Ascending aorta (tissue), 2 donors: ENCODE measurements at regions not wholly inside any gene's neighbourhood (a gene's known extent, or its start where the extent isn't known, plus 50 kb on each side); places are given as distances from the start of the nearest gene placed in this dataset.

Source experiments
- DNase-seq, 2 donors: peaks; one replicate each; pipeline ENCODE4 v3.0.0-alpha.2; 2019; ENCODE audit warnings: low spot score in 2 of 2
- H3K27ac ChIP-seq, 2 donors: fragments of 200-600 bp; sonication (generic); one replicate each; pipeline ENCODE4 v1.5.1; 2016 to 2017; ENCODE audit warnings: mild to moderate bottlenecking in 1 of 2
- H3K27me3 ChIP-seq: fragments of 200-600 bp; sonication (generic); one replicate; pipeline ENCODE4 v1.5.1; 2017
- H3K36me3 ChIP-seq, 2 donors: fragments of 200-600 bp; sonication (generic); one replicate each; pipeline ENCODE4 v1.5.1; 2016
- H3K4me1 ChIP-seq, 2 donors: fragments of 200-600 bp; sonication (generic); one replicate each; pipeline ENCODE4 v1.5.1; 2016 to 2017; ENCODE audit warnings: mild to moderate bottlenecking in 1 of 2
- H3K4me3 ChIP-seq, 2 donors: fragments of 200-600 bp; sonication (generic); one replicate each; pipeline ENCODE4 v1.5.1; 2016 to 2017; ENCODE audit warnings: mild to moderate bottlenecking in 1 of 2
- H3K9me3 ChIP-seq, 2 donors: fragments of 200-600 bp; sonication (generic); one replicate each; pipeline ENCODE4 v1.5.1; 2016
- intact Hi-C: fragments of 100-400 bp; cut with DNase I; formaldehyde crosslinking; loops from one replicate; pipeline ENCODE4 v1.15.1; 2023
- TF ChIP-seq, protein P1 (sequence below), 3 experiments: fragments of 200-600 bp in 2 of 3; fragments of 450-650 bp in 1 of 3; sonication (generic) in 2 of 3; IDR thresholded peaks; one replicate each; pipeline ENCODE4 v1.5.1; 2016 to 2019; ENCODE audit warnings: antibody characterized with exemption in 3 of 3, mild to moderate bottlenecking in 1 of 3, moderate library complexity in 1 of 3

DNA sequence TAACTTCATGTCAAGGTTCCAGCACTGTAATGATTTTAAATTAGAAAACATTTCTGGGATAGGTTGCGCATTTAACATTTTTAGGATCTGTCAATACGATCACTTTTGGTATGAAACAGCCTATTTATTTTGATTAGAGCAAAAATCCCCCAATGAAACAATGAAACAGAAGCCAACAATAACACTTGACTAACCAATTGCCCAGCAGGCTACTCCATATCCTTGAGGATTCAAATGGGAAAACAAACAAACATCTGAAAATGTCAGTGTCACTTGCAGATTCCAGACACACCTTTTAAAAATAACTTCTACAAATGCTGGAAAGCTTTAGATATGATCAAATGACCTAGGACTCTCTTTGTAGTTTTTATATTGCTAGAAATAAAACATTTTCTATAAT is 1412.5 kb upstream of the PRR20A start:
- TF ChIP-seq, protein P1, sequence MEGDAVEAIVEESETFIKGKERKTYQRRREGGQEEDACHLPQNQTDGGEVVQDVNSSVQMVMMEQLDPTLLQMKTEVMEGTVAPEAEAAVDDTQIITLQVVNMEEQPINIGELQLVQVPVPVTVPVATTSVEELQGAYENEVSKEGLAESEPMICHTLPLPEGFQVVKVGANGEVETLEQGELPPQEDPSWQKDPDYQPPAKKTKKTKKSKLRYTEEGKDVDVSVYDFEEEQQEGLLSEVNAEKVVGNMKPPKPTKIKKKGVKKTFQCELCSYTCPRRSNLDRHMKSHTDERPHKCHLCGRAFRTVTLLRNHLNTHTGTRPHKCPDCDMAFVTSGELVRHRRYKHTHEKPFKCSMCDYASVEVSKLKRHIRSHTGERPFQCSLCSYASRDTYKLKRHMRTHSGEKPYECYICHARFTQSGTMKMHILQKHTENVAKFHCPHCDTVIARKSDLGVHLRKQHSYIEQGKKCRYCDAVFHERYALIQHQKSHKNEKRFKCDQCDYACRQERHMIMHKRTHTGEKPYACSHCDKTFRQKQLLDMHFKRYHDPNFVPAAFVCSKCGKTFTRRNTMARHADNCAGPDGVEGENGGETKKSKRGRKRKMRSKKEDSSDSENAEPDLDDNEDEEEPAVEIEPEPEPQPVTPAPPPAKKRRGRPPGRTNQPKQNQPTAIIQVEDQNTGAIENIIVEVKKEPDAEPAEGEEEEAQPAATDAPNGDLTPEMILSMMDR (IDR thresholded peaks at IDR 0.05), result no peak
- Histone ChIP-seq H3K27ac (no peak overlapping the region), H3K4me1 (no peaks in the 10 kb centered on the region), H3K9me3 (no peaks in the 10 kb centered on the region), H3K27me3 (no peaks in the 10 kb centered on the region), H3K36me3 (no peaks in the 10 kb centered on the region), H3K4me3 (no peak overlapping the region)
- intact Hi-C loops, result no loop called here
- no peak for DNase-seq

DNA sequence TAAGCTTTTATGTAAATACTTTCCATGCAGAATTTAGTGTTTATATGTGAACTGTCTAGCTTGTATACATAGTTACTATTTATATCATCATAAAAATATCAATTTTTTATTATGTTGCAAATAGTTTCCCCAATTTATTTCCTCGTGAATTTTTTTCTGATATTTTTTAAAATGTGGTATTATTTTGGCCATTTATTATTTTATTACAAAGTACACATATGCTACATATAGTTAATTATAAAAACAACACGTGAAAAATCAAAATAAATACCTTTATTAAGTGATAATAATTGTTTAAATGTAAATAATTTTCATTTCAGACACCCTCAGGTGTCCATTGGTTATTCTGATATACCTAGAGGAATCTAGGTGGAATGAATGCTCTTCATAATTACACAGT is 1394.9 kb upstream of the PRR20A start:
- no peaks in the 10 kb centered on the region for H3K4me1 ChIP-seq
- no peaks in the 10 kb centered on the region for H3K36me3 ChIP-seq
- intact Hi-C loops, result no loop called here
- peaks cover 0 to 3% of the 10 kb centered on the region in 2 donors for H3K9me3 ChIP-seq
- H3K4me3 ChIP-seq, result no peak overlapping the region
- DNase-seq, result no peak
- no peak overlapping the region for H3K27ac ChIP-seq
- no peaks in the 10 kb centered on the region for H3K27me3 ChIP-seq
- TF ChIP-seq, protein P1 (IDR thresholded peaks at IDR 0.05), result no peak

DNA sequence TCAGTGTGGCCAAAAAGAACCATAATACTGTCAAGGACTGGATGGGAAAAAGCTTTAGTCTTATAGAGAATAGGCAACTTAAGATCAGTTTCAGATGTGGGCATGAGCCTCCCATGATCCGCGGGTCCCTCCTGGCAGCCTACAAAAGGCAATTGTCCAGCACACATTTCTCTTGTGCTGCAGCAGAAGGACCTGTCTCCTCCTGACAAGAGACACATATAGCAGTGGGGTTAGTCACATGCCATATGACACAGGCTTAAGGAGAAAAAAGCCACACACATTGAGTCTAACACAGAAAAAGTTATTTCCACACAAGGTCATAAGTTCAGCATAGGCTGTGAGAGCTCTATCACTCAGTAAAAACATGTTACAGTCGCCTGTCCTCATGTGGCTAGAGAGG is 1378.7 kb upstream of the PRR20A start:
- no peaks in the 10 kb centered on the region for H3K9me3 ChIP-seq
- TF ChIP-seq, protein P1 (IDR thresholded peaks at IDR 0.05), result no peak
- no peaks in the 10 kb centered on the region for H3K27me3 ChIP-seq

DNA sequence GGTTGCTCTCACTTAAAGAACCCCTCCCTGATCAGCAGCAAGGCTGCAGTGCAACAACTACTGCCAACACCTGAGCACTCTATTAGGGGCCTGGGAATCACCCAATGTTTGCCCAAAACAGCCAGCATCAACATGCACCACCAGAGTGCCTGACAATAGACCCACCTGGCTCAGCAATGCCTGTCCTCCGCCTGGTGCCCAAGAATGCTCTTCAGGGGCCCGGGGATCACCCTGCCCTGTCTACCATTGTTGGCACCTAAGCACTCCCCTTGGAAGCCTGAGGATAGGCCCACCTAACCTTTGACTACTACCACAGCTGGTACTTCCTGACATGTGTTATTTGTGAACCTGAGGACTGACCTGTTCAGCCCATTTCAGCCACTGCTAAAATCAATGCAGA is 1363.1 kb upstream of the PRR20A start:
- no peaks in the 10 kb centered on the region for H3K9me3 ChIP-seq

More for the DNA sequence above, 1378.7 kb upstream of the PRR20A start:
- Histone ChIP-seq H3K36me3 (no peaks in the 10 kb centered on the region), H3K27ac (no peak overlapping the region), H3K4me3 (no peak overlapping the region), H3K4me1 (no peaks in the 10 kb centered on the region)
- DNase-seq, result no peak
- intact Hi-C loops, result no loop called here

DNA sequence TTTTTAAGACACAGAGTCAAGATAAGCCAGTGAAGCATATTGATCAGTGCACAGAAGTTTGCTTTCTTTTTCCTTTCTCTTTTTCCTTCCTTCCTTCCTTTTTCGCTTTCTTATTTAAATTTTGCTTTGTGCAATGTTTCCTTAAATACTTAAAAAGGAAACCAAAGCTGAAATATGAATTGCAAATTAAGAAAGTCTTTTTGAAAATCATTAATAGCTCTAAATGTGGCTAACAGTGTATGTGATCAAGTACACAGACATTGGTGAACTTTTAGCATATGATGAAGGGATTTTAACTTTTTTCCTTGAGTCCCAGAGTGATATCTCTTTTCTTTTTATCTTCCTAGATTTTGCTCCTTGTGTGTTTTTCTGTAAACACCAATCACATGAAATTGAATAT is 1356.9 kb upstream of the PRR20A start:
- Histone ChIP-seq H3K9me3 (no peaks in the 10 kb centered on the region), H3K27ac (no peak overlapping the region), H3K27me3 (no peaks in the 10 kb centered on the region), H3K4me3 (no peak overlapping the region), H3K36me3 (no peaks in the 10 kb centered on the region), H3K4me1 (no peaks in the 10 kb centered on the region)
- no peak for DNase-seq
- TF ChIP-seq, protein P1 (IDR thresholded peaks at IDR 0.05), result no peak
- intact Hi-C loops, result no loop called here

More for the DNA sequence above, 1363.1 kb upstream of the PRR20A start:
- H3K36me3 ChIP-seq, result no peaks in the 10 kb centered on the region
- DNase-seq, result no peak
- no peak overlapping the region for H3K27ac ChIP-seq
- TF ChIP-seq, protein P1 (IDR thresholded peaks at IDR 0.05), result no peak
- intact Hi-C loops, result no loop called here
- no peak overlapping the region for H3K4me3 ChIP-seq
- H3K27me3 ChIP-seq, result no peaks in the 10 kb centered on the region
- H3K4me1 ChIP-seq, result no peaks in the 10 kb centered on the region

DNA sequence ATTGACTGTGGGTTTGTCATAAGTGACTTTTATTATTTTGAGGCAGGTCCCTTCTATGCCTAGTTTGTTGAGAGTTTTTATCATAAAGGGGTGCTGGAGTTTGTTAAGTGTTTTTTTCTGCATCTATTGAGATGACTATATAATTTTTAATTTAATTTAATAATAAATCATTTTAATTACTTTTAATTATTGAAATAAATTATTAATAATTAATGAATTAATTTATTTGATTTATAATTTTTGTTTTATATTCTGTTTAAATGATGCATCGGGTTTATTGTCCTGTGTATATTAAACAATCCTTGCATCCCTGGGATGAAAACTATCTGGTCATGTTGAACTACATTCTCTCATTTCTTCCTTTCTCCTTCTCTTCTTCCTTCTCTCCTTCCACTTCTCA is 1352.2 kb upstream of the PRR20A start:
- Histone ChIP-seq H3K4me1 (no peaks in the 10 kb centered on the region), H3K36me3 (no peaks in the 10 kb centered on the region), H3K27ac (no peak overlapping the region), H3K9me3 (no peaks in the 10 kb centered on the region), H3K27me3 (no peaks in the 10 kb centered on the region), H3K4me3 (no peak overlapping the region)
- DNase-seq, result no peak
- intact Hi-C loops, result no loop called here
- TF ChIP-seq, protein P1 (IDR thresholded peaks at IDR 0.05), result no peak
